GM21515 (cell line): ENCODE measurements at regions not wholly inside any gene's neighbourhood (a gene's known extent, or its start where the extent isn't known, plus 50 kb on each side); places are given as distances from the start of the nearest gene placed in this dataset.
"Not testable (repeated sequence)": the region's sequence is repeated elsewhere in the genome, so short reads cannot be mapped to it uniquely, and the experiment has no call there.

ENCODE experiments used
- ATAC-seq: cut with Tn5 transposase; IDR thresholded peaks from one replicate; pipeline ENCODE4 v1.9.1; 2021; ENCODE audit not compliant: unreplicated experiment

DNA sequence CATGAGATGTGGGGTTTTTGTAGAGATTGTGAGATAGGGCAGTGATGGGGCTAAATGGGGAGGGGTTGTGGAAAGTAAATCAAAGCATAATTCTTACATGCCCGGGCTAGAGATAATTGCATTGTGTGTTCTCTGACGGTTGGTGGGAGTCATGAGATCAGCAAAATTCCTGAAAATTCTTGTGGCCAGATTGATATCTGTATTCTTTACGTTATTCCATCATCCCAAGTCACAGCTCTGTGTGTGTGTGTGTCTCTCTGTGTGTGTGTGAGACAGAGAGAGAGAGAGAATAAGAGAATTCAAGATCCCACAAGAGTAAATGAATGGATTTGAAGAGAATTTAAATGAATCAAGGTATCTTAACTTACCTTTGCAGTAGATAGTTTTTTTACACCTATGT is 138.6 kb upstream of the ARHGAP20 start:
- no peak for ATAC-seq

GRCh38 chr11:110843053-110843452 is 130.8 kb upstream of the ARHGAP20 start:
- ATAC-seq: not testable (repeated sequence)

- ATAC-seq: no peak
Measured at GRCh38 chr11:110838808-110839207, 126.6 kb upstream of the ARHGAP20 start.

- no peak for ATAC-seq
Measured at GRCh38 chr11:110837603-110838002, 125.4 kb upstream of the ARHGAP20 start.

DNA sequence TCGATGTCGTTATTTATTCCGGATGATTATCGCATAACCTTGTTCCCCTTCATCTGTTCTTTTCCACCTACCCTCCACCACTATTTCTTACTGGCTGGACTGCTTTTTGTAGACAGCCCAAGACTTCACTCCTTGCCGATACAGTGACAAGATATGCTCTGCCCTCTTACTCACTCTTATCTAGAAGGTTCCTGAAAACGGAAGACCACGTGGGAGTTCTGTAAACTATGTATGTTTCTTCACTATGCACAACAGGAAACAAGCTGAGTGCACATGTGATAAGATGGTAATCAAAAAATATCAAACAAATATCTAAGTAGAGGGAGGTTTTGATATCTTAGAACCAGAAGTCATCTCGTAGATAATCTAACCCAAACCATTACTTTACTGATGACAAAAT is 122.9 kb upstream of the ARHGAP20 start:
- no peak for ATAC-seq

DNA sequence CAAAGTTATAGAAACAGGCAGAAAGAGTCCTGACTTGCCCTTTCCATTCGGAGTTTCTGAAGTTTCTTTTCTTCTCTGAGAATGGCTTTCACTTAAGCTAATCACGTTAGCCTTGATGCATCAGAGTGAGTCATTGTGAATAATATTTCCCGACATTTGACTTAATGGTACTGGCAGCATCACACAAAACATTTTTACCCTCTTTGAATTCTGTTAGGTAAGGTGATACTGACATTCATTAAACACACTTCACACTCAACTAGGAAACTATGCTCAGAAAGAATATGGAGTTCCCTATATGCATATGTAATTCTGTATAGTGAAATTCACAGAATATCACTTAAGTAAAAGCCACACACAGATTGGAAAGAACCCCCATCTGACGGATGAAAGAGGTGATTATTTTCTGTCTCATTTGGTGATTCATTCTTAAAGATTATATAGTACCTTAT is 120.8 kb upstream of the ARHGAP20 start:
- ATAC-seq: no peak

DNA sequence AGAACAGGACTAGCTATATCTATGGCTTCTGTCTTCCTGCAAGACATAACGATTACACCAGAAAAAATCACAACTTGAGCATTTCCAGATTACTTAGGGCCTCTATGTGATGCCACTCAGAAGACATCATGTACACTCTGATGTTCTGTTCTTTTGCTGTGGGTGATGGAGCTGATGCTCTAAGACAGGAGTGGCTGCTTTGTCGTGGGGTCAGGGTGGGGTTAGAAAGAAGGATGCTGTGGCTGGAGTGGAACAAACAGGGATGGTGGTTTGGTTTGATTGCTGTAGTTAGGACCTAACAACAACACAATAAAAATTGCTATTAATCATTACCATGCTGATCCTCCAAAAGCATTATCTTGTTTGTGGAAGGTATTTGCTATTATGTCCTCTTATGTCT is 120.3 kb upstream of the ARHGAP20 start:
- no peak for ATAC-seq

DNA sequence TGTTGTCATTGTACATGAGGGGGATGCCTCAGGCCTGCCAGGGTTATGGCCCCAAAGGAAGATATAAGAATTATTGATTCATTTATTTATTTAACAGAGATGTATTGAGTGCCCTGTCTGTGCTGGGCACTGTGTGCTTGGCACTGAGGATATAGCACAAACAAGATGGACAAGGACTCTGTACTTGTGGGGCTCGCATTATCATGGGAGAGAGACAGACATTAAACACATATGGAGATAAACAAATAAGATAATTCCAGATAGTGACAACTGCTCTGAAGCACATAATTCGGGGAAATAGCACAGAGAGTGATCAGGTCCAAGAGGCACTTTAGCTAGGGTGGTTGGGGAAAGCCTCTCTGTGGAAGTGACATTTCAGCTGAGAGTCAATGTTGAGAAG is 119.8 kb upstream of the ARHGAP20 start:
- ATAC-seq: no peak

DNA sequence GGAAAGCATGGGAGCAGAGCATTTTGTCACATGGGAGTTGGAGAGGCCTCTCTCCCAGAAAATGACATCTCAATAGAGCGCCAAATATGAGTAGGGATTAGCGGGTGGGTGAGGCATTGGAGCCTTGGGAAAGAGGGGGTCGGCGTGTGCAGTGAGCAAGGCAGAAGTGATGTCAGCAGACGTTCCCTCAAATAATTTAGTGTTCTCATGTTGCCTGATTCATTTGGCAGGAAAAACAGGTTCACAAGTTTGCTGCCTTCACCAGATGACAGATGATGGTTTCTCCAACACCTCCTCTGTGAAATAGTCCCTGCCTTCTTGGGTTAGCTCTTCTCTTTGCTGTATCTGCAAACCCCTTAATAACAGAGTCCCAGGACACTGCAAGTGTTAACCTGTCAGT is 118.5 kb upstream of the ARHGAP20 start:
- ATAC-seq: no peak

- no peak for ATAC-seq
Measured at GRCh38 chr11:110830344-110830743, 118.1 kb upstream of the ARHGAP20 start.

GRCh38 chr11:110829873-110830272 is 117.6 kb upstream of the ARHGAP20 start:
- ATAC-seq: no peak

DNA sequence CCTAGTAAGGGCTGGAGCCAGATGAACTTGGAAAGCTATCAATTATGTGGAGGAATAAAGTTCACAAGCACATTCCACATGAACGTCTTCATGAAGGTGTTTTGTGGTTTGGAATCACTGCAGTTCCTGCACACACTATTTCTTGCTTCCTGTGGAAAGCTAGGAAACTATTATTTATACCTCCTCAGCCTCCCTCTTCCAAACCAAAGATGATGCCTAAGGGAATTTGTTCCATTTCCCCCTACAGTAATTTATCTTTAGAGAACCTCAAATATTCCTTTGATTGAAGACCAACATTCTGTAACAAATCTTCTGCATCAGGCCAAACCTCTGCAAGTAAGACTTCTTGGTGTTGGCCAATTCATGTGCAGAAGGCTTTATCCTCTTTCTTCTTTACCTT is 115.8 kb upstream of the ARHGAP20 start:
- ATAC-seq: no peak

DNA sequence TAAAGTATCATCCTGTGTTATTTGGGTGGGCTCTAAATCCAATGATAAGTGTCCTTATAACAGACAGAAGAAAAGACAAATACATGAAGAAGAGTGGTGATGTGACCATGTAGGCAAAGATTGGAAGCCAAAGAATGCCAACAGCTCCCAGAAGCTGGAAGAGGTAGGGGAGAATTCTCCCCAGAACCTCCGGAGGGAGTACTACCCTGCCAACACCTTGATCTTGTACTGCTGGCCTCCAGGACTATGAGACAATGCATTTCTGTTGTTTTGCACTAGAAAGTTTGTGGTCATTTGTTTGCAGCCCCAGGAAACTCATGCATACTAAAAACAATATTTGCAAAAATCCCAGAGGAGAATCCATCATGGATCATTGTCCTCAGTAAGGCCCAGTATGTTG is 115.0 kb upstream of the ARHGAP20 start:
- no peak for ATAC-seq

DNA sequence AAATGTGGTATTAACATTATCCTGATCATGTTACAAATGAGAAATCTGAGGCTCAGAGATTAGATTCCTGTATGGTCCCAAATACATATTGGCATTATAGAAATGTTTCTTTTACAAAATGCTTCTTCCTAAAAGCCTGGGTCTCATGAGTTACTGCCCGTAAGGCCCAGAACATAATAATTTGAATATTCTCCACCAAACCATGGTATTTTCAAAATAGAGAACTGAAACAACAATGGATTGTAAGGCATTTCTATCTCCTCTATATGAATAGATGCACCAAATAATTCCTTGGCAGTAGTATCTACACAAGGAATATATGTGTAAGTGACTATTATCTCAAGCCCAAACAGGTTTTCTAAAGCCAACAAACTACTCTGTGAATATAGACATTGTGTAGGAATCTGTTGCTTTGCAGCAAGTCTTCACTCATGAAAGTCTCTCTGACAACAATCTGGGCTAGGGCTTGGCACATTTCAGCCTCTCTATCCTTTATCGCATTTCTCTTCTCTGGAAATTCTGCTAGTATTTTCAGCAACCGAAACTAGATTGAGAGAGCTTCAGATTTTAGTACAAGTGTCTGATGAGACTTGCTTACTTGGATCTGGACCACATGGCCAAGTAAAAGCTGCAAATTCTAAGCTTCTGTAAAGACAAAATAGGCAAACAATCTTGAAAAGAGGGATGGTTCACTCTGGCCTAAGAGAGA is 112.8 kb upstream of the ARHGAP20 start:
- no peak for ATAC-seq

GRCh38 chr11:110818032-110818687 is 105.9 kb upstream of the ARHGAP20 start:
- ATAC-seq: no peak

- ATAC-seq: no peak
Measured at GRCh38 chr11:110812086-110812733, 100.0 kb upstream of the ARHGAP20 start.

DNA sequence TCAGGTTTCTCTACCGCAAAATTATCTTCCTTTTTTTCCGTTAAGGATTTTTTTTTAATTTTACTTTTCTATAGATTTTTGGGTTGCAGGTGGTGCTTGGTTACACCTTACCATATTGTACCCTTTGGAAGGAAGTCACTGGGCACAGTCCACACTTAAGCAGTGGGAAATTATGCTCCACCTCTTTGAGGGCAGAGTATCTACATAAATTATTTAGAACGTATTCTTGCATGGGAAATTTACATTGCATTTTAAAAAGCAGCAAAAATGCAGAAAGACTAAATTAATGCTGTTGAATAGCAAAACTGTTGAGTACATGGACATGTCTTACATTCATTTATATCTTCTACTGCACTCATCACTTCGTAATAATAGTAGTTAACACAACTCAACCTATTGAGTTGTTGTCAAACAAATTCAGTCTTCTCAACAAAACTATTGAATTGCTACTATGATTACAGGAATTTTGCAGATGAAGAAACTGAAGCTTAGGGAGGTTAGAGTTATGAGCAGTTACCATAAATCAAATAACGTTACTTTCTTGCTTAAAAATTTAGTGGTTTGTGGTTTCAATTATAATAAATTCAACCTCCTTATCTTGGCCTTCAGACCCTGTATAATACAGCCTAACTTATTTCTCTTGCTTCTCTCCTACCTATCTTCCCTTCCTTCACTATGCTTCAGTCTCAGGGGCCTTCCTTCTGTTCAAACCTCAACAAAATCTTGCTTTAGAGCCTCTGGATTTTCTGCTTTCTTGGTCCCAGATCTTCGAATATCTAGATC is 97.4 kb upstream of the ARHGAP20 start:
- ATAC-seq: no peak

DNA sequence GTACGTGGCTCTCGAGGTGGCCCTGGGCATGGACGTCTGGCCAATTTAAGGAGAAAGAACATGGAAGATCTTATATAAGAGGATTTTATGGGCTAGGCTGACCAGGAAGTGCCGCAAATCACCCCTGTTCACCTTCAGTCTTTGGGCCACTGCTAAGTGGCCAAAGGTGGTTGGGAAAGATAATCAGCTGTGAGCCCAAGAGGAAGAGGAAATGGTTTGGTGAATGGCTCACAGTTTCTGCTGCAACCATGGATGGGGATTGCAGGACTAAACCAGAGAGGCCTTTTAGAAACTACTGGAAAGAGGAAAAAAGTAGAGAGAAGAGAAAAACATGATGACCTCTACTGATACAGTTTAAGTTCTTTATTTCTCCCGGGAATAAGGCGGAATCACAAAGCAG is 96.0 kb upstream of the ARHGAP20 start:
- ATAC-seq: no peak

GRCh38 chr11:110807801-110808200 is 95.6 kb upstream of the ARHGAP20 start:
- ATAC-seq: no peak

- no peak for ATAC-seq
Measured at GRCh38 chr11:110805756-110806155, 93.5 kb upstream of the ARHGAP20 start.

DNA sequence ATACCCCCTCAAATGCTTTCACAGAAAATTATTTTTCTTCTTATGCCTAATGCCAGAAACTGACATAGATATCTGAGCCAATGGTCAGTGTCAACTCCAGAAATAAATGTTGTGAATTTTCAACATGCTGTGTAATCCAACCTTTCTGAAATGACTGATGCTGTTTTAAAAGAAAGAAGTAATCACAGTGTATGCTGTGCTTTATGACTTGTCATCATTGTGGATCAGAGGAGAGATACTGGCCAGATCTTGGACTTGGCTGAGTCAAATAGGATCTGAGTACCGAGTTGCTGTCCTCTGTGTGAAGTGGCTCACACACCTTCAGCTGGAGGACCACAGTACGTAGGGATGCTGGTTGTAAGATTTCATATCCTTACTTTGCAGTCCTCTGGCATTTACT is 89.9 kb upstream of the ARHGAP20 start:
- no peak for ATAC-seq
